ENCODE measurements at regions not wholly inside any gene's neighbourhood (a gene's known extent, or its start where the extent isn't known, plus 50 kb on each side); places are given as distances from the start of the nearest gene placed in this dataset.

DNA sequence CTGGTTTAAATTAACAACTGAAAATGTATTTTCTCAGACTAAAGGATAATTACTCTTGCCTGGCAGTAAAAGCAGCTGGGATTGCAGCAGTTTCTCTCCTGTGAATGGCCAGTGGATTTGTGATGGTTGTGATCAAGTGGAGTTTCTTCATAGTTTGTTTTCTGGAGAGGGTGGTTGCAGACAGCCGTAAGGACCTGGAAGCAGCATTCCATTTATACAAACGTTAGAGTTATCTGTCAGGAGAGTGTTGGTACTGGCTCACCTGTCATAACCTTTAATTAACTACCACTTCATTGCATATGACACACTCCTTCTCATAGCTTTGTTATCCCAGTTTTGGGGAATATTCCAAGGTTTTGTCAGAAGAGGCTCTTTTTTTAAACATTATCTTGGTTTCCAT lies 258.4 kb upstream of the SLC10A2 start:
- no peak overlapping the region for H3K9ac ChIP-seq (ENCODE audit: insufficient read depth, low read length)
- TF ChIP-seq, protein P1, sequence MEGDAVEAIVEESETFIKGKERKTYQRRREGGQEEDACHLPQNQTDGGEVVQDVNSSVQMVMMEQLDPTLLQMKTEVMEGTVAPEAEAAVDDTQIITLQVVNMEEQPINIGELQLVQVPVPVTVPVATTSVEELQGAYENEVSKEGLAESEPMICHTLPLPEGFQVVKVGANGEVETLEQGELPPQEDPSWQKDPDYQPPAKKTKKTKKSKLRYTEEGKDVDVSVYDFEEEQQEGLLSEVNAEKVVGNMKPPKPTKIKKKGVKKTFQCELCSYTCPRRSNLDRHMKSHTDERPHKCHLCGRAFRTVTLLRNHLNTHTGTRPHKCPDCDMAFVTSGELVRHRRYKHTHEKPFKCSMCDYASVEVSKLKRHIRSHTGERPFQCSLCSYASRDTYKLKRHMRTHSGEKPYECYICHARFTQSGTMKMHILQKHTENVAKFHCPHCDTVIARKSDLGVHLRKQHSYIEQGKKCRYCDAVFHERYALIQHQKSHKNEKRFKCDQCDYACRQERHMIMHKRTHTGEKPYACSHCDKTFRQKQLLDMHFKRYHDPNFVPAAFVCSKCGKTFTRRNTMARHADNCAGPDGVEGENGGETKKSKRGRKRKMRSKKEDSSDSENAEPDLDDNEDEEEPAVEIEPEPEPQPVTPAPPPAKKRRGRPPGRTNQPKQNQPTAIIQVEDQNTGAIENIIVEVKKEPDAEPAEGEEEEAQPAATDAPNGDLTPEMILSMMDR (conservative IDR thresholded peaks at IDR 0.05 in 1 of 2, IDR thresholded peaks at IDR 0.05 in 1 of 2; ENCODE audit: low read depth in 1 of 2, low read length in 2 of 2): no peak
- H3K4me2 ChIP-seq (ENCODE audit: extremely low read depth, insufficient read depth, low read length): no peak overlapping the region
- no peak overlapping the region for H2AFZ ChIP-seq (ENCODE audit: low read length)
- H3K27ac ChIP-seq (ENCODE audit: insufficient read depth, low read length): no peak overlapping the region
- no peaks in the 10 kb centered on the region for H3K9me3 ChIP-seq (ENCODE audit: control insufficient read depth, insufficient read depth, low read depth, low read length)
- no peak for DNase-seq (ENCODE audit: low read depth in 2 of 2)
- no peaks in the 10 kb centered on the region for H4K20me1 ChIP-seq (ENCODE audit: control insufficient read depth, extremely low read depth, insufficient read depth, low read length)
- H3K79me2 ChIP-seq (ENCODE audit: control insufficient read depth, insufficient read depth, low read length): no peaks in the 10 kb centered on the region
- H3K4me1 ChIP-seq (ENCODE audit: control insufficient read depth, extremely low read depth, insufficient read depth, low read length): no peaks in the 10 kb centered on the region
- H3K4me3 ChIP-seq (replicated peaks in 1 of 4; ENCODE audit: control extremely low read depth in 1 of 4, insufficient read depth in 1 of 4, low read depth in 3 of 4, low read length in 4 of 4): no peak overlapping the region
- H3K36me3 ChIP-seq (ENCODE audit: control insufficient read depth, insufficient read depth, low read length): no peaks in the 10 kb centered on the region
- no peaks in the 10 kb centered on the region for H3K27me3 ChIP-seq (ENCODE audit: control insufficient read depth, insufficient read depth, low read length)

DNA sequence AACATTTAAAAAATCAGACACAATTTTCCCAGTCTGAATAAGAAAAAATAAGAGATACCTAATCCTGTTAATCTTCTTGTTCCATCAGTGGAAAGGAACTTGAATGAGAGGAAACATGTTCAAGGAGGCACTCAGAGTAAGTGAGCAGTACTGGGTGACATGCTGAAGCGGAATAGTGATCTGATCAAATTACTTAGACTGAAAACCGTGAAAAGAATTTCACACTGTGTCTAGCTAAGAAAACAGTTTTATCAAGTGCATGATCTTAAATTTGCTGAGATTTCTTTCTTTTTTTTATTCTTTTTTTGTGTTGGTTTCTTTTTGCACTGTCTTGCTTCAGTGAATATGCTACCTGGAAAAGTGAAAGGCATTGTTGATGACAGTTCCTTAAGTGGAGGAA lies 249.5 kb upstream of the SLC10A2 start:
- Histone ChIP-seq H3K36me3 (ENCODE audit: control insufficient read depth, insufficient read depth, low read length) (no peaks in the 10 kb centered on the region), H3K79me2 (ENCODE audit: control insufficient read depth, insufficient read depth, low read length) (no peaks in the 10 kb centered on the region), H4K20me1 (ENCODE audit: control insufficient read depth, extremely low read depth, insufficient read depth, low read length) (no peaks in the 10 kb centered on the region), H3K9me3 (ENCODE audit: control insufficient read depth, insufficient read depth, low read depth, low read length) (no peaks in the 10 kb centered on the region), H3K27ac (ENCODE audit: insufficient read depth, low read length) (no peak overlapping the region), H3K4me1 (ENCODE audit: control insufficient read depth, extremely low read depth, insufficient read depth, low read length) (no peaks in the 10 kb centered on the region), H3K27me3 (ENCODE audit: control insufficient read depth, insufficient read depth, low read length) (no peaks in the 10 kb centered on the region), H3K4me3 (replicated peaks in 1 of 4; ENCODE audit: control extremely low read depth in 1 of 4, insufficient read depth in 1 of 4, low read depth in 3 of 4, low read length in 4 of 4) (no peak overlapping the region), H2AFZ (ENCODE audit: low read length) (no peak overlapping the region), H3K9ac (ENCODE audit: insufficient read depth, low read length) (no peak overlapping the region), H3K4me2 (ENCODE audit: extremely low read depth, insufficient read depth, low read length) (no peak overlapping the region)
- no peak for DNase-seq (ENCODE audit: low read depth in 2 of 2)
- TF ChIP-seq EZH2 (IDR thresholded peaks at IDR 0.05; ENCODE audit: low read length, missing control alignments): no peak
- TF ChIP-seq, protein P1 (conservative IDR thresholded peaks at IDR 0.05 in 1 of 2, IDR thresholded peaks at IDR 0.05 in 1 of 2; ENCODE audit: low read depth in 1 of 2, low read length in 2 of 2): no peak

GRCh38 chr13:103312467-103312866 lies 246.2 kb upstream of the SLC10A2 start:
- H3K4me3 ChIP-seq (replicated peaks in 1 of 4; ENCODE audit: control extremely low read depth in 1 of 4, insufficient read depth in 1 of 4, low read depth in 3 of 4, low read length in 4 of 4): no peak overlapping the region
- no peaks in the 10 kb centered on the region for H3K79me2 ChIP-seq (ENCODE audit: control insufficient read depth, insufficient read depth, low read length)
- no peaks in the 10 kb centered on the region for H3K36me3 ChIP-seq (ENCODE audit: control insufficient read depth, insufficient read depth, low read length)
- no peaks in the 10 kb centered on the region for H4K20me1 ChIP-seq (ENCODE audit: control insufficient read depth, extremely low read depth, insufficient read depth, low read length)
- no peak overlapping the region for H3K27ac ChIP-seq (ENCODE audit: insufficient read depth, low read length)
- no peak overlapping the region for H3K4me2 ChIP-seq (ENCODE audit: extremely low read depth, insufficient read depth, low read length)
- no peak overlapping the region for H2AFZ ChIP-seq (ENCODE audit: low read length)
- no peaks in the 10 kb centered on the region for H3K9me3 ChIP-seq (ENCODE audit: control insufficient read depth, insufficient read depth, low read depth, low read length)
- no peak for DNase-seq (ENCODE audit: low read depth in 2 of 2)
- H3K4me1 ChIP-seq (ENCODE audit: control insufficient read depth, extremely low read depth, insufficient read depth, low read length): no peaks in the 10 kb centered on the region
- H3K27me3 ChIP-seq (ENCODE audit: control insufficient read depth, insufficient read depth, low read length): no peaks in the 10 kb centered on the region
- no peak for TF ChIP-seq EZH2 (IDR thresholded peaks at IDR 0.05; ENCODE audit: low read length, missing control alignments)
- TF ChIP-seq, protein P1 (conservative IDR thresholded peaks at IDR 0.05 in 1 of 2, IDR thresholded peaks at IDR 0.05 in 1 of 2; ENCODE audit: low read depth in 1 of 2, low read length in 2 of 2): no peak
- H3K9ac ChIP-seq (ENCODE audit: insufficient read depth, low read length): no peak overlapping the region
